ENCODE measurements at regions not wholly inside any gene's neighbourhood (a gene's known extent, or its start where the extent isn't known, plus 50 kb on each side); places are given as distances from the start of the nearest gene placed in this dataset.
"Not testable (repeated sequence)": the region's sequence is repeated elsewhere in the genome, so short reads cannot be mapped to it uniquely, and the experiment has no call there.

- DNase-seq = no peak
These were observed 494.7 kb upstream of the NECTIN3 start for GRCh38 chr3:110576960-110577359.

GRCh38 chr3:110577854-110578253 lies 493.8 kb upstream of the NECTIN3 start:
- DNase-seq = no peak

- no peak for DNase-seq
These were observed 491.6 kb upstream of the NECTIN3 start for GRCh38 chr3:110579840-110580550.

GRCh38 chr3:110583373-110583935 lies 488.2 kb upstream of the NECTIN3 start:
- DNase-seq = no peak

GRCh38 chr3:110588906-110589305 lies 482.7 kb upstream of the NECTIN3 start:
- DNase-seq = no peak

- DNase-seq = no peak
These were observed 482.3 kb upstream of the NECTIN3 start for GRCh38 chr3:110589341-110589740.

GRCh38 chr3:110593749-110594148 lies 477.9 kb upstream of the NECTIN3 start:
- DNase-seq = no peak

- DNase-seq = no peak
These were observed 472.6 kb upstream of the NECTIN3 start for GRCh38 chr3:110598847-110599490.

GRCh38 chr3:110608566-110608965 lies 463.1 kb upstream of the NECTIN3 start:
- no peak for DNase-seq

- no peak for DNase-seq
These were observed 459.6 kb upstream of the NECTIN3 start for GRCh38 chr3:110612045-110612444.

- DNase-seq = no peak
These were observed 457.4 kb upstream of the NECTIN3 start for GRCh38 chr3:110614186-110614585.

GRCh38 chr3:110615454-110615853 lies 456.2 kb upstream of the NECTIN3 start:
- no peak for DNase-seq

- no peak for DNase-seq
These were observed 452.9 kb upstream of the NECTIN3 start for GRCh38 chr3:110618512-110619226.

- no peak for DNase-seq
These were observed 451.5 kb upstream of the NECTIN3 start for GRCh38 chr3:110620118-110620517.

GRCh38 chr3:110623571-110623970 lies 448.0 kb upstream of the NECTIN3 start:
- no peak for DNase-seq

- no peak for DNase-seq
These were observed 447.0 kb upstream of the NECTIN3 start for GRCh38 chr3:110624576-110624975.

- no peak for DNase-seq
These were observed 446.3 kb upstream of the NECTIN3 start for GRCh38 chr3:110625201-110625747.

GRCh38 chr3:110626652-110627111 lies 444.9 kb upstream of the NECTIN3 start:
- DNase-seq = not testable (repeated sequence)

GRCh38 chr3:110628650-110629301 lies 442.8 kb upstream of the NECTIN3 start:
- no peak for DNase-seq

- DNase-seq = no peak
These were observed 441.7 kb upstream of the NECTIN3 start for GRCh38 chr3:110629917-110630316.

- no peak for DNase-seq
These were observed 427.4 kb upstream of the NECTIN3 start for GRCh38 chr3:110644203-110644602.

GRCh38 chr3:110646055-110646454 lies 425.6 kb upstream of the NECTIN3 start:
- no peak for DNase-seq

- no peak for DNase-seq
These were observed 425.1 kb upstream of the NECTIN3 start for GRCh38 chr3:110646496-110646895.

Data from stimulated activated CD4-positive, alpha-beta T cell treated with anti-CD3 and anti-CD28 coated beads, Interleukin-2, amount 100 ng/mL, for 24 hours (primary cell).